ENCODE measurements at regions not wholly inside any gene's neighbourhood (a gene's known extent, or its start where the extent isn't known, plus 50 kb on each side); places are given as distances from the start of the nearest gene placed in this dataset.
"Not testable (repeated sequence)": the region's sequence is repeated elsewhere in the genome, so short reads cannot be mapped to it uniquely, and the experiment has no call there.

DNA sequence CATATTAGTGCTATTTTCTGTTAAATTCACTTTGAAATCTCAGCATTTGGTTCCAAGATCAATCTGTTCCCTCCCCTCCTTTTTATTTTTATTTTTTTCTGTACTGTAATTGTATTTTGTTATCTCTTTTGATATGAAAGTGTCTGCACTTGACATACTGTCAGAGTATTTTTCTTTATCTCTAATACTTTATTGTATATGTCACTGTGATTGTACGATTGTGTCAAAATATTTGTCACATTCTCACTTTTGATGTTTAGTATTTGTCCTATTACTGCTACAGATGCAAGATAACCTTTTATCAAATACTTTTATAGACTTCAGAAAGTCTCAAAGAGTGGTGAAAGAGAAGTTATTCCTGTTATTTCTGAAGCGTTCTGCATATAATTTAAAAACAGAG lies 323.5 kb downstream of the JRKL start:
- DNase-seq, result no peak

GRCh38 chr11:96714689-96715088 lies 324.9 kb downstream of the JRKL start:
- DNase-seq, result no peak

- no peak for DNase-seq
Measured at GRCh38 chr11:96715208-96715607, 325.4 kb downstream of the JRKL start.

- DNase-seq, result no peak
Measured at GRCh38 chr11:96736601-96737000, 346.8 kb downstream of the JRKL start.

DNA sequence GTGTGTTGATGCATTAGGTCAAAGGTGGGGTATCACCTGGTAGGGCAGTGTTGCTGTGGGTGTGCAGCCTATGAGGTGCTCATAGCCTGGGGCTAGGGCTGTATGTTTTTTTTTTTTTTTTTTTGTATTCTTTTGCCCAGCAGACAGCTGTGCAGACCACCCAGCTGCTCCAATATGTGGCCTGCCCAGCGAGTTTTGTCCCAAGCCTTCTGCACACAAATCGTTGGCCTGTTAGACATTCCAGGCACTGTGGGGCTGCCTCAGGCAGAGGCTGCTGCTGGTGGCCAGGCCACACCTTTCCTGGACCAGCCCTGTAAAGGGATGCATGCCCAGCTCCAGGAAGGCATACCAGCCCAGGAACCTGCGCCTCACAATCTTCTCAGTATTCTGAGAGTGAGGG lies 348.5 kb downstream of the JRKL start:
- no peak for DNase-seq

DNA sequence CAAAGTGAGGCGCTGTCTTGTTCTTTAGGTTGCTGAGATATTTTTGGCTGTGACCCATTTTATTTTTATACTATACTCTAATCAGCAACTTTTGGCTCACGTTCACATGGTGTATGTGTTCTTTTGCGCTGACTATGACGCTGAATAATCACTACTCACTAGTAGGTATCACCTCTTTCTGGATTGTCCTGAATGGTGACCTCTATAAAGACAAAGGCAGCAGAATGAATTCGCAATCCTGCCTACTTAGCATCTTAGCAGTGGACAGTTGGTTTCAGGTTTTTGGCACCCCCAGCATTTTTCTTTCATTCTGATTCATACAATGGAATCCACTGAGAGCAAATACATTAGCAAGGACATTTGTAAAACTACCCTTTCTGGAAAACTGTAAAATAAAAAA lies 351.3 kb downstream of the JRKL start:
- DNase-seq, result no peak

DNA sequence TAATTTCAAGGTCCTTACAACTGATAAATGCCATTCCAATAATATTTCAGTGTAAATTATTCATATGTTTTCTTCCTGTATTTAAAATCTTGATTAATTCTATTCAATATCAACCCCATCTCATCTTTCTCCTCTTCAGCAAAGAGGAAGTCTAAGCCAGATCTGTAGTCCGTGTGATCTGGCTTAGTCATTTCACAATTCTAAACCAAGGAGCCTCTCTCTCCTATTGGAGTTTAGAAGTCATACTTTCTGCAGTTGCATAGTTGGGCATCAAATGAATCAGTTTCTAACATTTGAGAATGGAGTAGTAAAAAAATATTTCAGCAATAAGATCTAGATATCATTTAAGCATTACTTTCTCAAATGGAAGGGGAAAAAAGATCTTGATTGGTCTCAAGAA lies 354.9 kb downstream of the JRKL start:
- DNase-seq, result no peak

DNA sequence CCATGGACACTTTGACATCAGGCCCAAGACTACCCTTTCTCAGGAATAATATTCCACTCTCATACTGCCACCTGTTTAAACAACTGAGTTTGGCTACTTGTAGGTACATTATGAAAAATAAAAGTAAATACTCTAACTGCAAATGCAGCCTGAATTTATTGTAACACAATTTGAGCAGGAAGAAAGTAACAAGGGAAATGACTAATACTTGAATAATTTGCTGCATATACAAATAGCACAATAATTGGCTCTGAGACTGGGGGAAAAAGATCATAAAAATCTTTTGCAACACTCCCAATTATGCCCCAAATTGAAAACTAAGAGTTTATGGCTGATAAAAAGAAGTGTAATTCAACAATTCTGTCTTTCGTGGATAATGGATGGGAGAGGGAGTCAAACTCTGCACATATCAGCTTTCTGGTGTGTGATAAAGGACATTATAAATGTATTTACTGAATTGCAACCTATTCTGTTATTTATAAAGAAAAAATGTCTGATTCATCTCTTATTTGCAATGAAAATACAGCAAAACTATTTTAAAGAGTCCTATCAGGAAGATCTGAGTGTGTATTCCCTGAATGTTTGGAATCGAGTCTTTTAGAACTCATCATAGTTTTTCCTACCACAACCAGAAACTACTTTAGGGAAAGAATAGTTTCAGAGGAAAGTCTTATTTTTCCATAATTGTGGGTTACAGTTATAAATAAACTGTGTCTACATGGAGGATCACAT lies 359.0 kb downstream of the JRKL start:
- no peak for DNase-seq

GRCh38 chr11:96751807-96752206 lies 362.0 kb downstream of the JRKL start:
- not testable (repeated sequence) for DNase-seq

DNA sequence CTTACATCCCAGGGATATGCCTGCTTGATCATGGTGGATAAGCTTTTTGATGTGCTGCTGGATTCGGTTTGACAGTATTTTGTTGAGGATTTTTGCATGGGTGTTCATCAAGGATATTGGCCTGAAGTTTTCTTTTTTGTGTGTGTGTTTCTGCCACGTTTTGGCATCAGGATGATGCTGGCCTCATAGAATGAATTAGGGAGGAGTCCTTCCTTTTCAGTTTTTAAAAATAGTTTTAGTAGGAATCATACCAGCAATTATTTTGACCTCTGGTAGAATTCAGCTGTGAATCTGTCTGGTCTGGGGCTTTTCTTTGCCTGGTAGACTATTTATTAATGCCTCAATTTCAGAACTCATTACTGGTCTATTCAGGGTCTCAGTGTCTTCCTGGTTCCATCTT lies 362.4 kb downstream of the JRKL start:
- DNase-seq, result no peak

GRCh38 chr11:96753997-96754396 lies 364.2 kb downstream of the JRKL start:
- no peak for DNase-seq

- no peak for DNase-seq
Measured at GRCh38 chr11:96755209-96755608, 365.4 kb downstream of the JRKL start.

DNA sequence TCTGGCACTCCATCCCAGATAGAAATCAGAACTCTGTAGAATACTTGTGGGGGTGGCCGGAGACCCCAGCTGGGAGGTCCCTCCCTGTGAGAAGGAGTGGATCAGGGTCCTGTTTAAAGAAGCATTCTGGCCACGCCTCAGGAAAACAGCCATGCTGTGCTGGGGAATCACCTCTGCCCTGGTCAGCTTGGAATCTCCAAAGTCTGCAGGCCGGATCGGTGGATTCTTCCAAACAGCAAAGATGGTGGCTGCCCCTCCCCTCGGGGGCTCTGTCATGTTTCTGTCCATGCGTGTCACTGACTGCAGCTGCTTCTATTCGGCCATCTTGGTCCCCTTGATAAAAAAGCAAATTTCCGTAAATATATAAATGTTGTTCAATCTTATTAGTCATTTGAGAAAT lies 365.9 kb downstream of the JRKL start:
- no peak for DNase-seq

- DNase-seq, result no peak
Measured at GRCh38 chr11:96758957-96759356, 369.1 kb downstream of the JRKL start.

- DNase-seq, result no peak
Measured at GRCh38 chr11:96760306-96760705, 370.5 kb downstream of the JRKL start.

GRCh38 chr11:96760815-96761214 lies 371.0 kb downstream of the JRKL start:
- no peak for DNase-seq

DNA sequence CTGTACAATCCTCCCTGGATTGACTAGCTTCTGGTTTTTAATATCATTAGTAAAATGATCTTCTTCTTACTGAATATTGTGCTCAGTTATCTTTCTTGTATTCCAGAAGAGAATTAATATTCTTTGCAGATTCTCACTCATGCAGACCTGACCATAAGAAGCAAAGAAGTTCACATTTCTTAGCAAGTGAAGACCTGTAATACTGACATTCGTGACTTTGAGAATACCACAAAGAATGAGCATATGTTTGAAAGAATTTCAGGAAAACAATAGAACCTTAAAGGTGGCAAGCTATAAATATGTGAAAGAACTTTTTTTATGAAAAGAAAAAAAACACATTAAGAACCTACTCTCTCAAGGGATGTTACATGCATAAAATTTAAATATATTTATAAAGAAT lies 371.6 kb downstream of the JRKL start:
- DNase-seq, result no peak

- DNase-seq, result no peak
Measured at GRCh38 chr11:96763244-96763643, 373.4 kb downstream of the JRKL start.

- no peak for DNase-seq
Measured at GRCh38 chr11:96778272-96778671, 388.5 kb downstream of the JRKL start.

- DNase-seq, result no peak
Measured at GRCh38 chr11:96779030-96779429, 389.2 kb downstream of the JRKL start.

DNA sequence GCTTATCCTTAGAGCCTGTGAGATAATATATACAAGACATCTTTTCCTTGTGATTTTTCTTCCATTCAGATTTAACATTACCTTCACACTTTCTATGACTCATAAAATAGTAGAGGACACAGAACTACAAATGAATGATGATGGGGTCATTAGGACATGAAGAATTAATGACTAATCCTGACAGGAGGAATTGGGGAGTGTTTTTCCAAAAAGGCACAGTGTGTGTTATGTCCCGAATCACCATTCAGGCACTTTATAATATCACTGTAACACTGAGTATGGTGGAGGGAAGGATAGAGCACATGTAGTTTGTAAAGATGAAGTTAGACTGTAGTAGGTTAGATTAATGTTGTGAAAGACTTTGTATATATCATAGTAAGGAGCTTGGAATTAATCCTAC lies 391.3 kb downstream of the JRKL start:
- DNase-seq, result no peak

GRCh38 chr11:96782632-96783031 lies 392.8 kb downstream of the JRKL start:
- DNase-seq, result no peak

GRCh38 chr11:96783311-96783710 lies 393.5 kb downstream of the JRKL start:
- DNase-seq, result no peak

DNA sequence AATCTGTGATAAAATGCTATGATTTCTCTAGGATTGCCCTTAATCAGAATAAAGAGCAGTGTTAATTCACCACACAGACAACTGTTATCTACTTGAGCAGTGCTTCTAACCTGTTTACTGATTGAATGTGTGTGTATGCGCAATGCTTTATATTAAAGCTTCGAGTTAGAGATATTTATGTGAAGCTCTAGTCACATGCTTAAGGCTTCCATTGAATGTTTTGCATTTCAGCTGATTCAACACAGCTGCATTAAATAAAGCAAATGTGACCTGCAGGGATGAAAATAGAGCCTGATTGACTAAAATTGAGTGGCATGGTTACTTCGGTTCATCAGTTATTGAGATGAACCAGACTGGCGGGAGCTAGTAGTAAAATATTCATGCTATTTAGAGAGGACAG lies 395.3 kb downstream of the JRKL start:
- DNase-seq, result no peak

DNA sequence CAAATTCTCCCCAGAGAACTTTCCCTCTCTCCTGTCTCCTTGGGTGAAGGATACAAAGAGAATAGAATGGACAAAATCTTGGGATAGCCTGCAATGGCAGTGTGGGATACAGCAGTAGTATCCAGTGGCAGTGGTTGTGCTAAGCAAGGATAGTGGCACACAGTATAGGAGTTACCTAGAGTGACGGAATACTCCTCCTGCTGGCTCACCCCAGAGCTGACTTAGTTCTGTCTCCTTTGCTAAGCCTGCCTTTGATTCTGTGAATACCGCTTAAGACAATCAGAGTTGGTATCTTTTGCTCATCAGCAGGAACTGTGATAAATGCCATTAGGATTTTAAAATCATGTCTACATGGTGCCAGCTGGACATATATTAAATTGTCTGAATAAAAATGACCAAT lies 404.3 kb downstream of the JRKL start:
- DNase-seq, result no peak

DNA sequence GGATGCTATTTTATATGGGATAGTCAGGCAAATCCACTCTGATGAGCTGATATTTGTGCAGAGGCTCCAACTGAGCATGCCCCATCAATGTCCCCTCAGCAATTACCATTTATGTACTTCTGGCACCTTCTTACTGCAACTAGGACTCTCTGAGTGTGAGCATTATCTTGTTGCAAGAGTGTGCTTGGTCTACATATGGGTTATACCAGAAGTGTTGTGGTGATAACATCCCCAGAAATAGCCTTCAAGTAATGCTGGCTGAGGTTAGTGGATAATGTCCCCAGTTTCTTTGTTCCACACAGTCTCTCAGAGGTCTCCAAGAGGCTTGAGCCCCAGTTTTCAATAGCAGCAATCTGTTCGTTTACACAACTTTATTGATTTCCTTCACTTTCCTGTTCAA lies 408.6 kb downstream of the JRKL start:
- no peak for DNase-seq
